Upper lobe of right lung (tissue), 1 donor: ENCODE measurements at regions not wholly inside any gene's neighbourhood (a gene's known extent, or its start where the extent isn't known, plus 50 kb on each side); places are given as distances from the start of the nearest gene placed in this dataset.

ENCODE experiments used
- ATAC-seq: fragments of 200-7000 bp; cut with Tn5 transposase; one replicate; pipeline ENCODE4 v1.9.1; 2020; ENCODE audit warnings: mild to moderate bottlenecking, moderate library complexity
- DNase-seq: peaks from one replicate; pipeline ENCODE4 v3.0.0-alpha.2; 2020
- H3K27ac ChIP-seq: fragments of 200-600 bp; one replicate; pipeline ENCODE4 v1.8.0; 2022
- H3K27me3 ChIP-seq: fragments of 200-600 bp; one replicate; pipeline ENCODE4 v1.8.0; 2022; ENCODE audit warnings: mild to moderate bottlenecking
- H3K36me3 ChIP-seq: fragments of 200-600 bp; one replicate; pipeline ENCODE4 v1.8.0; 2022
- H3K4me1 ChIP-seq: fragments of 200-600 bp; one replicate; pipeline ENCODE4 v1.8.0; 2022
- H3K4me3 ChIP-seq: fragments of 200-600 bp; one replicate; pipeline ENCODE4 v1.8.0; 2022; ENCODE audit warnings: mild to moderate bottlenecking
- H3K9me3 ChIP-seq: fragments of 200-600 bp; one replicate; pipeline ENCODE4 v1.8.0; 2022
- intact Hi-C: fragments of 100-400 bp; cut with DNase I; formaldehyde crosslinking; loops from one replicate; pipeline ENCODE4 v1.11.0; 2022
- TF ChIP-seq, protein P1 (sequence below): fragments of 200-600 bp; IDR thresholded peaks from one replicate; pipeline ENCODE4 v1.8.0; 2022; ENCODE audit warnings: antibody characterized with exemption
- donor health status: DM: no; HTN: yes; CAD: no; lungs with severe emphysema.

DNA sequence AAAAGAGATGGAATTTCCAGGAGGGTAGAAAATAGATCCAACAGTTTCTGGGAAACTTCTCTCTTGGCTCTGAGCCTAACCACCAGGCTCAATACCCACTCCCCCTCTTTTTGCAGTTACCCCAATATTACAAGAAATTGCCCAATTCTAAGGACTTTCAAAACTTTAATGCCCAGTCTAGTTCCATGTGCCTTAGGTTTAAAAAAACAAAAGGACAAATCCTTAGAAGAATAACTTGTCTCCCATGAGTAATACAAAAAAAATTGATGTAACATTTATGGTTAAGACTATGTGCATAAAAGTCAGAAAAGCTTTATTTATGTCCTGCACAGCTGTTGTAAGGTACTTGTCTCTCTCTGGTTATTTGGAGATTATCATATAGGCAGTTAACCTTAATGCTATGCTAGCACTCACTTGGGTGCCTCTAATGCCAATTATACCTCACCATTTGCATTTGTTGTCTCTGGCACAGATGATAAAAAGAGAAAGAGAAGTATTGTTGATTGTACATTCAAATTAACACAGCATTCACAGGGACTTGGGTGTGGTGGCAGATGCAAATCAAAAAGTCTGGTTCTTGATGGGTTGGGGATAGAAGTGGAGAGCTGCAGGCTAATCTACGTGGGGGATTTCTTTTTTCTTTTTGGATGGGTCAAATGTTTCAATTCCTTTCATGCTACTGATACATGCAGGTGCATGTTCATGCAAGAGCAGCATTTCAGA, 159.4 kb downstream of the PIK3R1 start:
- ATAC-seq (no peak), DNase-seq (no peak)
- H3K4me1 ChIP-seq: peaks cover 3% of the 10 kb centered on the region
- no peak overlapping the region for H3K4me3 ChIP-seq
- TF ChIP-seq, protein P1, sequence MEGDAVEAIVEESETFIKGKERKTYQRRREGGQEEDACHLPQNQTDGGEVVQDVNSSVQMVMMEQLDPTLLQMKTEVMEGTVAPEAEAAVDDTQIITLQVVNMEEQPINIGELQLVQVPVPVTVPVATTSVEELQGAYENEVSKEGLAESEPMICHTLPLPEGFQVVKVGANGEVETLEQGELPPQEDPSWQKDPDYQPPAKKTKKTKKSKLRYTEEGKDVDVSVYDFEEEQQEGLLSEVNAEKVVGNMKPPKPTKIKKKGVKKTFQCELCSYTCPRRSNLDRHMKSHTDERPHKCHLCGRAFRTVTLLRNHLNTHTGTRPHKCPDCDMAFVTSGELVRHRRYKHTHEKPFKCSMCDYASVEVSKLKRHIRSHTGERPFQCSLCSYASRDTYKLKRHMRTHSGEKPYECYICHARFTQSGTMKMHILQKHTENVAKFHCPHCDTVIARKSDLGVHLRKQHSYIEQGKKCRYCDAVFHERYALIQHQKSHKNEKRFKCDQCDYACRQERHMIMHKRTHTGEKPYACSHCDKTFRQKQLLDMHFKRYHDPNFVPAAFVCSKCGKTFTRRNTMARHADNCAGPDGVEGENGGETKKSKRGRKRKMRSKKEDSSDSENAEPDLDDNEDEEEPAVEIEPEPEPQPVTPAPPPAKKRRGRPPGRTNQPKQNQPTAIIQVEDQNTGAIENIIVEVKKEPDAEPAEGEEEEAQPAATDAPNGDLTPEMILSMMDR: no peak
- no peak overlapping the region for H3K27ac ChIP-seq
- intact Hi-C loops: no loop called here
- no peaks in the 10 kb centered on the region for H3K36me3 ChIP-seq
- H3K9me3 ChIP-seq: no peaks in the 10 kb centered on the region
- H3K27me3 ChIP-seq: no peaks in the 10 kb centered on the region

DNA sequence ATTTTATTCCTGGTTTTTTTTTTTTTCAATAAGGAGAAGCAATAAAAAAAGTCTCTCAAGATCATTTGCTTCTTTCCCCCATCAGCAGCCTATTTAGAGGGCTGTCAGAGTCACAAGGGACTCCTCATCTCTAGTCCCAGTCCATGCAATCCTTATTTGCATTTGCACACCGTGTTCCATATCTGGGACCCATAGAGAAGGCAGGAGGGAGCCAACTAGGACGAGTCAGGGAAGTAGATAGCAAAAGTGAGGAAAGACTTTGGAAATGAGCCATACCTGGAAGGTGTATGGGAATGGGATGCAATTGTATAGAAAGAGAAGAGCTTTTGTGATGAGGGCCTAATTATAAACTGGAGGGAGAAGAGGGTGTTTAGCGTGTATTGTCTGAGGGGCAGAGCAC, 160.0 kb downstream of the PIK3R1 start:
- ATAC-seq: no peak
- intact Hi-C loops: no loop called here
- Histone ChIP-seq H3K27ac (no peak overlapping the region), H3K4me3 (no peak overlapping the region), H3K36me3 (no peaks in the 10 kb centered on the region), H3K27me3 (no peaks in the 10 kb centered on the region), H3K9me3 (no peaks in the 10 kb centered on the region), H3K4me1 (peaks cover 6% of the 10 kb centered on the region)
- no peak for DNase-seq
- TF ChIP-seq, protein P1: no peak

- ATAC-seq: no peak
- H3K27me3 ChIP-seq: no peaks in the 10 kb centered on the region
- H3K27ac ChIP-seq: no peak overlapping the region
- H3K9me3 ChIP-seq: no peaks in the 10 kb centered on the region
- intact Hi-C loops: no loop called here
- H3K4me1 ChIP-seq: peaks cover 12% of the 10 kb centered on the region
- H3K4me3 ChIP-seq: no peak overlapping the region
- no peaks in the 10 kb centered on the region for H3K36me3 ChIP-seq
- TF ChIP-seq, protein P1: no peak
- no peak for DNase-seq
Measured at GRCh38 chr5:68376935-68377334, 161.4 kb downstream of the PIK3R1 start.

GRCh38 chr5:68377733-68378132, 162.2 kb downstream of the PIK3R1 start:
- intact Hi-C loops: no loop called here
- no peak for ATAC-seq
- Histone ChIP-seq H3K4me1 (peaks cover 12% of the 10 kb centered on the region), H3K27ac (no peak overlapping the region), H3K36me3 (no peaks in the 10 kb centered on the region), H3K9me3 (no peaks in the 10 kb centered on the region), H3K27me3 (no peaks in the 10 kb centered on the region), H3K4me3 (no peak overlapping the region)
- no peak for DNase-seq
- TF ChIP-seq, protein P1: no peak

- H3K4me1 ChIP-seq: peaks cover 12% of the 10 kb centered on the region
- H3K27me3 ChIP-seq: no peaks in the 10 kb centered on the region
- H3K9me3 ChIP-seq: no peaks in the 10 kb centered on the region
- intact Hi-C loops: no loop called here
- no peak for DNase-seq
- H3K27ac ChIP-seq: no peak overlapping the region
- ATAC-seq: no peak
- no peak overlapping the region for H3K4me3 ChIP-seq
- H3K36me3 ChIP-seq: no peaks in the 10 kb centered on the region
- TF ChIP-seq, protein P1: no peak
Measured at GRCh38 chr5:68378204-68378820, 162.8 kb downstream of the PIK3R1 start.
